ENCODE measurements at regions not wholly inside any gene's neighbourhood (a gene's known extent, or its start where the extent isn't known, plus 50 kb on each side); places are given as distances from the start of the nearest gene placed in this dataset.

GRCh38 chr20:6959900-6960312 is 192.4 kb downstream of the BMP2 start:
- no peak overlapping the region for H2AFZ ChIP-seq (ENCODE audit: low read length)
- H3K4me2 ChIP-seq (ENCODE audit: low read depth, low read length) = no peak overlapping the region
- intact Hi-C loops (cut with micrococcal nuclease; ENCODE audit: unreplicated experiment) (no loop called here), in situ Hi-C loops (cut with HindIII; ENCODE audit: extremely low pct_ligation_motif_present, low pct_unique_long_range_greater_than_20kb) (no loop called here)
- peaks cover 66% of the 10 kb centered on the region for H3K9me3 ChIP-seq (ENCODE audit: low read length)
- H3K79me2 ChIP-seq (ENCODE audit: insufficient read depth, low read length) = no peaks in the 10 kb centered on the region
- WGBS (ENCODE audit: low lambda C conversion rate) = 0% methylated on average over 3 of the region's 3 CpGs
- no peaks in the 10 kb centered on the region for H3K36me3 ChIP-seq (replicated peaks in 1 of 2; ENCODE audit: control insufficient read depth in 1 of 2, insufficient read depth in 2 of 2, low read length in 2 of 2)
- no peak overlapping the region for H3K9ac ChIP-seq (ENCODE audit: insufficient read depth, low read depth, low read length)
- no peak overlapping the region for H3K4me3 ChIP-seq (replicated peaks in 1 of 3; ENCODE audit: insufficient read depth in 1 of 3, low read depth in 2 of 3, low read length in 3 of 3)
- H3K4me1 ChIP-seq (ENCODE audit: insufficient read depth, low read length) = no peaks in the 10 kb centered on the region
- BruUV-seq (replicated peaks) = no TSS peak
- no peak overlapping the region for H3K27ac ChIP-seq (ENCODE audit: extremely low read length, insufficient read depth, low read length)
- TF ChIP-seq ZNF580 (CRISPR knock-in tag; IDR thresholded peaks at IDR 0.05; ENCODE audit: borderline replicate concordance, low read depth) (no peak), ZNF275 (CRISPR knock-in tag; IDR thresholded peaks at IDR 0.05; ENCODE audit: borderline replicate concordance) (no peak), NR2F2 (IDR thresholded peaks at IDR 0.05; ENCODE audit: borderline replicate concordance, low read depth) (no peak), CC2D1A (CRISPR knock-in tag; IDR thresholded peaks at IDR 0.05) (no peak), RXRB (CRISPR knock-in tag; IDR thresholded peaks at IDR 0.05; ENCODE audit: borderline replicate concordance) (no peak), ELF1 (CRISPR knock-in tag; IDR thresholded peaks at IDR 0.05) (no peak), PRMT3 (CRISPR knock-in tag; IDR thresholded peaks at IDR 0.05; ENCODE audit: borderline replicate concordance, low read depth) (no peak), ZNF572 (CRISPR knock-in tag; IDR thresholded peaks at IDR 0.05) (no peak), DDIT3 (CRISPR knock-in tag; IDR thresholded peaks at IDR 0.05) (no peak), ZNF546 (CRISPR knock-in tag; conservative IDR thresholded peaks at IDR 0.05) (no peak), ARHGAP35 (CRISPR knock-in tag; IDR thresholded peaks at IDR 0.05; ENCODE audit: borderline replicate concordance) (no peak), ZNF33A (CRISPR knock-in tag; IDR thresholded peaks at IDR 0.05; ENCODE audit: borderline replicate concordance) (no peak), MXD1 (CRISPR knock-in tag; IDR thresholded peaks at IDR 0.05) (no peak), ZFP1 (CRISPR knock-in tag; IDR thresholded peaks at IDR 0.05) (no peak), ZNF770 (CRISPR knock-in tag; IDR thresholded peaks at IDR 0.05) (no peak)
- FAIRE-seq (no peak), DNase-seq (ENCODE audit: low spot score) (no peak), ATAC-seq (no peak)
- H4K20me1 ChIP-seq (ENCODE audit: insufficient read depth, low read length) = no peaks in the 10 kb centered on the region
- POLR2A ChIA-PET = no interaction called here
- no peaks in the 10 kb centered on the region for H3K27me3 ChIP-seq (ENCODE audit: control insufficient read depth in 1 of 2, insufficient read depth in 2 of 2, low read length in 2 of 2)
- CTCF ChIA-PET (ENCODE audit: low intra/inter-chr PET ratio, low total read pairs) = no interaction called here
